NCI-H345 treated with DMSO at 0.1 percent for 48 hours (cell line): ENCODE measurements at regions not wholly inside any gene's neighbourhood (a gene's known extent, or its start where the extent isn't known, plus 50 kb on each side); places are given as distances from the start of the nearest gene placed in this dataset.

ENCODE experiments used
- DNase-seq: peaks from one replicate; lab custom pipeline; 2025; ENCODE audit not compliant: unreplicated experiment; lab: John Stamatoyannopoulos, UW

GRCh38 chr2:129777762-129778583, 201.5 kb upstream of the RAB6C start:
- no peak for DNase-seq

GRCh38 chr2:129778584-129778877, 200.9 kb upstream of the RAB6C start:
- no peak for DNase-seq

- no peak for DNase-seq
These were observed 199.7 kb upstream of the RAB6C start for GRCh38 chr2:129779783-129780182.

- no peak for DNase-seq
These were observed 198.9 kb upstream of the RAB6C start for GRCh38 chr2:129780316-129781270.

GRCh38 chr2:129781749-129782632, 197.5 kb upstream of the RAB6C start:
- DNase-seq = no peak

- DNase-seq = no peak
These were observed 196.9 kb upstream of the RAB6C start for GRCh38 chr2:129782633-129782990.

GRCh38 chr2:129784486-129784885, 195.0 kb upstream of the RAB6C start:
- DNase-seq = no peak

- no peak for DNase-seq
These were observed 187.8 kb upstream of the RAB6C start for GRCh38 chr2:129791712-129792111.

- no peak for DNase-seq
These were observed 186.0 kb upstream of the RAB6C start for GRCh38 chr2:129793431-129793902.

GRCh38 chr2:129794116-129794515, 185.3 kb upstream of the RAB6C start:
- no peak for DNase-seq

GRCh38 chr2:129794540-129794939, 184.9 kb upstream of the RAB6C start:
- DNase-seq = no peak

GRCh38 chr2:129796225-129796624, 183.2 kb upstream of the RAB6C start:
- no peak for DNase-seq

- no peak for DNase-seq
These were observed 182.5 kb upstream of the RAB6C start for GRCh38 chr2:129796801-129797488.

GRCh38 chr2:129797489-129798300, 181.8 kb upstream of the RAB6C start:
- DNase-seq = no peak

- no peak for DNase-seq
These were observed 181.2 kb upstream of the RAB6C start for GRCh38 chr2:129798301-129798581.

GRCh38 chr2:129798626-129799025, 180.8 kb upstream of the RAB6C start:
- no peak for DNase-seq

GRCh38 chr2:129799036-129799958, 180.2 kb upstream of the RAB6C start:
- DNase-seq = no peak

- DNase-seq = no peak
These were observed 179.2 kb upstream of the RAB6C start for GRCh38 chr2:129800285-129800684.

- no peak for DNase-seq
These were observed 178.8 kb upstream of the RAB6C start for GRCh38 chr2:129800686-129801085.
